ENCODE measurements at regions not wholly inside any gene's neighbourhood (a gene's known extent, or its start where the extent isn't known, plus 50 kb on each side); places are given as distances from the start of the nearest gene placed in this dataset.

GRCh38 chr2:189236066-189236465 lies 56.5 kb upstream of the COL5A2 start:
- TF ChIP-seq, protein P1, sequence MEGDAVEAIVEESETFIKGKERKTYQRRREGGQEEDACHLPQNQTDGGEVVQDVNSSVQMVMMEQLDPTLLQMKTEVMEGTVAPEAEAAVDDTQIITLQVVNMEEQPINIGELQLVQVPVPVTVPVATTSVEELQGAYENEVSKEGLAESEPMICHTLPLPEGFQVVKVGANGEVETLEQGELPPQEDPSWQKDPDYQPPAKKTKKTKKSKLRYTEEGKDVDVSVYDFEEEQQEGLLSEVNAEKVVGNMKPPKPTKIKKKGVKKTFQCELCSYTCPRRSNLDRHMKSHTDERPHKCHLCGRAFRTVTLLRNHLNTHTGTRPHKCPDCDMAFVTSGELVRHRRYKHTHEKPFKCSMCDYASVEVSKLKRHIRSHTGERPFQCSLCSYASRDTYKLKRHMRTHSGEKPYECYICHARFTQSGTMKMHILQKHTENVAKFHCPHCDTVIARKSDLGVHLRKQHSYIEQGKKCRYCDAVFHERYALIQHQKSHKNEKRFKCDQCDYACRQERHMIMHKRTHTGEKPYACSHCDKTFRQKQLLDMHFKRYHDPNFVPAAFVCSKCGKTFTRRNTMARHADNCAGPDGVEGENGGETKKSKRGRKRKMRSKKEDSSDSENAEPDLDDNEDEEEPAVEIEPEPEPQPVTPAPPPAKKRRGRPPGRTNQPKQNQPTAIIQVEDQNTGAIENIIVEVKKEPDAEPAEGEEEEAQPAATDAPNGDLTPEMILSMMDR (IDR thresholded peaks at IDR 0.05) = no peak
- TF ChIP-seq EZH2 (IDR thresholded peaks at IDR 0.05) (no peak), EZH2phosphoT487 (IDR thresholded peaks at IDR 0.05) (no peak)
